ENCODE measurements at regions not wholly inside any gene's neighbourhood (a gene's known extent, or its start where the extent isn't known, plus 50 kb on each side); places are given as distances from the start of the nearest gene placed in this dataset.
"Not testable (repeated sequence)": the region's sequence is repeated elsewhere in the genome, so short reads cannot be mapped to it uniquely, and the experiment has no call there.

DNA sequence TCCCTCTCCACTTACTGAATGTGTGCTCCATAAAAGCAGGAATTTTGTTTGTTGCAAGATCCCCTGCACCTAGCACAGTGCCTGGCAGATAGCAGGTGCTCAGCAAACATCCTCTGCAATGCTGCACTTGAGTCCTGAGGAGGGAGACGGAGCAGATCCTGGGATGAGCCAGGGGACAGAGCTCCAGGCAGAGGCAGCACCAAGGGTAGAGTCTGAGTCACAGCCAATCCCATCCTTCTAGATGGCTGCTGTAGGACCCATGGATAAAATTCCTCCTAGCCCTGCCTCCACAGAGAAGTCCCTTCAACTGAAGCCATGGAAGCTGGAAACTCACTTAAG is 59.3 kb upstream of the SULF2 start:
- DNase-seq: not testable (repeated sequence)

DNA sequence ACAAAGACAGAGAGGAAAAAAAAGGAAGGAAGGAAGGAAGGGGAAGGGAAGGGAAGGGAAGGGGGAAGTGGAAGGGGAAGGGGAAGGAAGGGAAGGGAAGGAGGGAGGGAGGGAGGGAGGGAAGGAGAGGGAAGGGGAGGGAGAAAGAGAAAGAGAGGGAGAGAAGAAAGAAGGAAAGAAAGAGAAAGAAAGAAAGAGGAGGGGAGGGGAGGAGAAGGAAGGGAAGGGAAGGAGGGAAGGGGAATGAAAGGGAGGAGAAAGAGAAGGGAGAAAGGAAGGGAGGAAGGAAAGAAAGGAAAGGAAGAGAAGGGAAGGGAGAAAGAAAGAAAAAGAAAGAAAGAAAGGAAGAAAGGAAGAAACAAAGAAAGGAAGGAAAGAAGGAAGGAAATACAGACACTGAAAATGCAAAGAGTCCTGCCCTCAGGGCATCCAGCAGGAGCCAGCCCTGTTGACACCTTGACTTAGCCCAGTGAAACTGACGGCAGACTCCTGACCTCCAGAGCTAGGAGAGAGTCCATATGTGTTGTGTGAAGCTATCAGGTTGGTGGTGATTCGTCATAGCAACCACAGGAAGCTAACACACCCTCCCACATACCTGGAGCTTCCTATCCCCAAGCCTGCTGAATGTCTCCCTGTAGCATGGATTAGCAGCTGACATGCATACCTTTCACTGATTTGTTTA is 58.7 kb upstream of the SULF2 start:
- DNase-seq: no peak

DNA sequence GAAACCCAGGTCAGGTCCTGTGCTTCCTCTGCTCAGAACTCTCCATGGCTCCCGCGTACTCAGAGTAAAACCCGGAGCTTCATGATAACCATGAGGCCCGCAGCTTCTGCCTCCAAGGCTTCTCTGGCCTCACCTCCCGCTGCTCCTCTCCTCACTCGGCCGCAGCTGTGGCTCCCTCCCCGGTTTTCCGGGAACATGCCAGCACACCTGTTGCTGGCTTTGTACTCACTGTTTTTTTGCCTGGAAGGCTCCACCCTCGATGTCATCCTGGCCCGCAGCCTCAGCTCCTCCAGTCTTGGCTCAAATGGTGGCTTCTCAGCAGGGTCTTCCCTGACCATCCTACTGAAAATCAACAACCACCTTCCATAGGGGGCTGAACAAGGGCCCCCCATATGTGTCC is 57.7 kb upstream of the SULF2 start:
- DNase-seq: not testable (repeated sequence)

DNA sequence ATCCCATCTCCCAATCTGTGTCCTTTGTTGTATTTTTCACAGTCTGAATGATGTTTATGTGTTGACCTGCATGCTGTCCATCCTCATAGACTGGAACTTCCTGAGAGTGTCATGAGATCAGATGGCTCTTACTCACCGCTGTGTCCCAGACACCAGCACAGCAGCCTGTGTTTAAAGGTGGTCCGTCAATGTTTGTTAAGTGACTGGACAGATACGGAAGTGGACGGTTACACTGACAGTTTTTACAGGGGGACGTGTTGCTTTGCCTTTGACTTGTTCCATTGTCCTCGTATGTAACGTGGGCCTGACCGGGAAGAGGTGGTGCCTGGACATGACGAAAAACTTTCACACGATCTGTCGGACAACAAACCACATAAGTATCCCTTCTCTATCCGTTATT is 56.7 kb upstream of the SULF2 start:
- DNase-seq: not testable (repeated sequence)

DNA sequence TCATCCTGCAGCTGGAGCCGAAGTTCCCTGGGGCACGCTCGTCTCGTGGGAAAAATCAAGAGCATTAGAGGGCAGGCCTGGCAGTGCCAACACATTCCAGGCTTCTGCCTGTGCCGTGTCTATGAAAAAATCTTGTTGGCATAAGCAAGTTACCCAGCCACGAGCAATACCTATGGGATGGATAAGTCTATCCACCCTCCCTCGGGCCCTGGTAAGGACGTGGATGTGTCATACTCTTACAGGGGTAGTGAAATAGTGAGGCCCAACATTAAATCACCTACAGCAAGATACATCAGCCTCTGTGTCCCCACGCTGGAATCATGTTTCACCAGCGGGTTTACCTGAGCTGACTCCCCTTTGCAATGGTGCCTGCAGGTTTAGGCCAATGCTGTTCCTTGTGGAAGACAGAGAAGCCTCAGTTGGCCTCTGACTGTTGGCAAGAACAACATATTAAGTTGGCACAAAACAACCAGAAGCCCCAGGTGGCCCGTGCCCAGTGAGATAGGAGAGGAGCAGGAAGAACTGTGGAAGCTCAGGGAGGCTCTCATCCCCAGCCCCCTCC is 51.1 kb upstream of the SULF2 start:
- not testable (repeated sequence) for DNase-seq
